GM19468 (cell line): ENCODE measurements at regions not wholly inside any gene's neighbourhood (a gene's known extent, or its start where the extent isn't known, plus 50 kb on each side); places are given as distances from the start of the nearest gene placed in this dataset.

ENCODE experiments used
- ATAC-seq: cut with Tn5 transposase; IDR thresholded peaks from one replicate; pipeline ENCODE4 v1.9.1; 2021; ENCODE audit warnings: mild to moderate bottlenecking, moderate library complexity, moderate number of reproducible peaks; ENCODE audit not compliant: unreplicated experiment; ENCODE audit errors: extremely low read depth

DNA sequence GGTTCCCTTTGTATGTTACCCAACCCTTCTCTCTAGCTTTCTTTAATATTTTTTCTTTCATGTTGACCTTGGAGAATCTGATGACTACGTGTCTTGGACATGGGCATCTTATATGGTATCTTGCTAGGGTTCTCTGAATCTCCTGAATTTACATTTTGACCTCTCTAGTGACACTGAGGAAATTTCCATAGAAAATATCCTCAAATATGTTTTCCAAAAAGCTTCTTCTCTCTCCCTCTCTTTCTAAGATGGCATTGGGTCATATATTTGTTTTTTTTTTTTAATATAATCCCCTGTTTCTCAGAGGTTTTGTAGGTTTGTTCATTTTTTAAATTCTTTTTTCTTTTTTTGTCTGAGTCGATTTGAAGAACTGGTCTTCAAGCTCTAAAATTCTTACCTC lies 184.0 kb upstream of the TMC3 start:
- ATAC-seq: no peak

DNA sequence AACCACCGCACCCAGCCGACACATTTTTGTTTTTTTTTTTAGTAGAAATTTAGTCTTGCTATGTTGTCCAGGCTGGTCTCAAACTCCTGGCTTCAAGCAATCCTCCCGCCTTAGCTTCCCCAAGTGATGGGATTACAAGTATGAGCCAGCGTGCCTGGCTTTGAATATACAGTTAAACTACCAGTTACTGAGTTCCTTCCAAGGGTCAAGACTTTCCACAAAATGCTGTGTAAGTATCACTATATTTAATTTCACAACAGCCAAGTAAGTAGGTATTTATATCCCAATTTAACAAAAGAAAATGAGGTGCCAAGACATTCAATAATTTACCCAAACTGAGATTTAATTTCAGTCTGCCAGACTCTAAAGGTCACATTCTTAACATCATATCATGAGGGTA lies 181.3 kb upstream of the TMC3 start:
- no peak for ATAC-seq

DNA sequence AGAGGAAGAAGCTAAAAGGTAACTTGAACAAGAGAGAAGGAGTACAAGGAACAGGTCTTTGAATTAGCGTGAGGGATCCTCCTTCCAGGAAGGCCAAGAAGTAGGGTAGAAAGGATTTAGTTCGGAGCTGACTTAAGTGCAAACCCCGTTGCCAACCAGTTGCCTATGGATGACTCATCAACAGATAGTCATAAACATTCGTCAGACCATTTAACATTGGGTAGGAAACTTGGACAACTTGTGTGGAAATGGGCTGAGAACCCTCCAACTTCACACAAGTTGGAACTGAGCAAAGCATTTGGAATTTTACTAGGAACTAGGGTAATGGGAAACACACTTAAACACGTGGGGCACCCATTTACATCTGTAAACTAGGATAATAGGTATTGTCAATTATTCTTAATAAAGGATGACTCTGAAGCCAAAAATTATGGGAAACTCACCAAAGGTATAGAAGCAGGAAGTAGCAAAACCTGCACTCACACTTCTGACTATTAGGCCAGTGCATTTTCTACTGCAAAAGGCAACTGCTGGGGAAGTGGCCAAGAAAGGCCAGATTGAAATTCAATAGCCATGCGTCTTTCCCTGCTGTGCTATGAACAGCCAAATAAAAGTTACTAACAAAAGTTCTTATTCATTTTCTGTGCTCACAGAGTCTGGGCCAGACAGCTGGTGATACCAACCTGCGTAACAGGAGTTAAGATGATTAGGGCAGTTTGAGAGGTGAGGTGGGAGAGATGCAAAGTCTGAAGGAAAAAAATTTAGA lies 174.5 kb upstream of the TMC3 start:
- ATAC-seq: no peak

DNA sequence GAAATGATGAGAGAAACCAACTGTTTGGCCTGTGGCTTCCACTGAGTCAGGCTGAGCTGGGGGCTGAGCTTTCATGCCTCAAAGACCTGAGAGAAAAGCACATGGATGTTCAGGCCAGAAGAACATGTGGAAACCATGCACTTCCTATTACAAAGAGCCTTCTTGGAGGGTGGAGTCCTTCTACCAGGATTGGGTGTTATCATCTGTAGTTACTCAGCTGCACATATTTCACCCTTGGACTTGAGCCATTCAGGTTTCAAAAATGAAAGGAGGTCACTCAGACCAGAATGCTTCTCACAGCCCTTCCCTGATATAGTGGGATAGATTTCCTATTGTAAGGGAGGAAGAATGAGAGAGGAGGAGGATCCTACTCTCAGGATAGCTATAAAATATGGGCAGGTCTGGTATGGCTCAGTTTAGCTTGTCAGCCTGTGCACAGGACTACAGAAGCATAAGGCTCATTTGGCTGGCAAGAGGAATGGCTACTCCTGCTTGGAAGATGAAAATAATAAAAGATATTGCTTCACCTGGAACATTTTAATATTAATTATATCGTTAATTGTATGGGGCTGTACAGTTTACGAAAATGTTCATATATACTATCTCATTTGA lies 173.6 kb upstream of the TMC3 start:
- ATAC-seq: no peak

DNA sequence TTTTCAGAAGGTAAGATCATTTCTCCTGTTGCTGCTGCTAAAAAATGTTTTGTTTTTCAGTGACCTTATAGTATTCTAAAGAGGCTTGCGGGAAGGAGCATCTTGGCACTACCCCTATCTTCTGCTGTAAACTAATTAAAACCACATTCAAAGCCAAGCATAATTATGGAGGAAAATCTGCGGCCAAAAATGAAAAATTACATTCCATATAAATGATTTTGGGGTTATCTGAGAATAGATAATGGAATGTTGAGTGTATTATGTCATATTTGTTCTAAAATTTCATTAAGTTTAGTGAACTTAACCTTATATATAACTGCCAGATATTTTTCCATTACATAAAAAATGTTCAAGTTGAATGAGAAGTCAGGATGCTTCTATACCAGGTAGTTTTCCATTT lies 170.4 kb upstream of the TMC3 start:
- ATAC-seq: no peak

DNA sequence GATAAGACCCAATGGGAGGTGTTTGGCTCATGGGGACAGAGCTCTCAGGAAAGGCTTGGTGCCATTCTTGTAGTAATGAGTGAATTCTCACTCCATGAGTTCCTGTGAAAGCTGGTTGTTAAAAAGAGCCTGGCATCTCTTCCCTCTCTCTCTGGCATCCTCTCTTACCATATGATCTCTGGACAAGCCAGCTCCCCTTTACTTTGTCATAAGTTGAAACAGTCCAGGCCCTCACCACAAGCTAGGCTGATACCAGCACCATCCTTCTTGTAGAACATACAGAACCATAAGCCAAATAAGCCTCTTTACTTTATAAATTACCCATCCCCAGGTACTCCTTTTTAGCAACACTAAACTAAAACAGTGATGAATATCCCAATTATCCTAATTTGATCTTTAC lies 166.9 kb upstream of the TMC3 start:
- ATAC-seq: no peak

DNA sequence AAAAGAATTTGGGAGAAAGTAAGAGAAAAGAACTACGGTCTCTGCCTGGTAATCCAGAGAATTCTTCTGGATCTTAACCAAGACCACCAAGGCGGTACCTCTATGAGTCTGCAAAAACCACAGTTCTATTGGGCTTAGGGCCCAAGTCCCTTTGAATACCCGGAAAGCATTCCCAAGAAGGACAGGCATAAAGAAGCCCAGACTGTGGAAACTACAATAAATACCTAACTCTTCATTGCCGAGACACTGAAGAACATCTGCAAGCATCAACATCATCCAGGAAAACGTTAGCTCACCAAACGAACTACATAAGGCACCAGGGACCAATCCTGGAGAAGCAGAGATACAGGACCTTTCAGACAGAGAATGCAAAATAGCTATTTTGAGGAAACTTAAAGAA lies 162.3 kb upstream of the TMC3 start:
- ATAC-seq: no peak

DNA sequence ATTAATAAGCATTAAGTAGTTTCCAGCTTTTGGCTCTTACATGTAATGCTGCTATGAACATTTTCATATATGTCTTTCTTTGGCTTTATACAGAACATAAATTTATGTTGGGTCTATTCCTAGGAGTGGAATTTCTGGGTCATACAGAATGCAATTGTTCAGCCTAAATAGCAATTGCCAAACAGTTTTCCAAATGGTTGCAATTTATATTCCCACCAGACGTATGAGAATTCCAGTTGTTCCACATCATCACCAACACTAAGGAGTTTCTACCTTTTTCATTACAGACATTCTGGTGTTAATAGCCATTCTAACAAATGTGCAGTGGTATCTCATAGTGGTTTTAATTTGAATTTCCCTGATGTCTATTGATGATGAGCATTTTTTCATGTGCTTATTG lies 160.1 kb upstream of the TMC3 start:
- ATAC-seq: no peak

DNA sequence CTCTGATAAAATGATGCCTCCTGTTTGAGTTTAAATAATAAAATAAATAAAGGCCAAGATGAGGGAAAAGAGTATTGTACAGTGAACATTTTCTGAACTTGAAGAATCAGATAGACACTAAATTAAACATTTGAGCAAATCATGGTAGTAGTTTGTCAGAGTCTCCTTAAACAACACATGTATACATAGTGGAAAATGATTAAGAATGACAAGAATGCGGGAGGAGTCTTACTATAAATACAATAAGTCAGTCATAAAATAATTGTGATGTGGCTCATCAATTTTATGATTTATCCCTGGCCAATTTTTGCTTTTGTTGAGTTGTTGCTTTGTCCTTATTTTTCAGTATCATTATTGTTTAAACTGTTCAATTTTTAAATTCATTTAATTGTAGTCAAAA lies 158.0 kb upstream of the TMC3 start:
- ATAC-seq: no peak

DNA sequence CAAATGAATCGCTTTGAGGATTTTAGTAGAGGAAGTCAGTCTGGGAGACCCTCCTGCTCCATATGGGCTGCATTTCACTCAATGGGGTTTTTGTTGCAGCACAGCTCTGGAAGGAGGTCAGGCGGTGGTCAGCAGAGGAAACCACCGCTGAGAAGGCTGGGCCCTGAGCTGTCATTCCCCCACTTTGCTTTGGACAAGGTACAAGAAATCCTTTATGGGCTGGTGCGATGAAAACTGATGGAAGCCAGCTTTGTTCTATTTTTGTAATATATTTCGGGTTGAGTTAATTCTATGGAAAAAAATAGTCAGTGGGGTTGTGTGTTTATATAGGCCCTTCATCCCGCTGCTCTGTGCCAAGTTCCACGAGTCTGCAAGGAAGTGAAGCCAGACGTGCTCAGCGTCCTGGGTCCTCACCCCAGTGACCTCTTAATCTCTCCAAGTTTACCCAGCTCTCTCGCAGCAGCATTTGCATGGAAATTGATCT lies 157.1 kb upstream of the TMC3 start:
- no peak for ATAC-seq

DNA sequence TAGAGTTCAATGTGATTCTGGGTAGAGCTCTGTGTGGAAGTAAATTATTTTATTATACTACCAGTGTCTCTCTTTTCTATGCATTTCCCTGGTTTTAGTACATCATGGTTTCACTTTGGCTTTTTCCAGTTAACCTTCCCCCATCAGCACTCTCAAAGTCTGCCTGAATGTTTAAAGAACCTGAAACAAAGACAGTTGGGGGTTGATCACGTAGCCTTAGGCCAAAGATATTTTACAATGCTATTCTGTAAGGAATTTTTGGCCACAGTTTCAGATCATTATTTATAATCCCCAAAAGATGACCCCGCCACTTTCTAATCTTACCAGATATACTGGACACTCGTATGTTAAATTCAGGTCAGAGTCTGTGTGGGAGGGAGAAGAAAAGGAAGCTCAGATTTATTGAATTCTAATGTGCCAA lies 156.3 kb upstream of the TMC3 start:
- ATAC-seq: no peak

DNA sequence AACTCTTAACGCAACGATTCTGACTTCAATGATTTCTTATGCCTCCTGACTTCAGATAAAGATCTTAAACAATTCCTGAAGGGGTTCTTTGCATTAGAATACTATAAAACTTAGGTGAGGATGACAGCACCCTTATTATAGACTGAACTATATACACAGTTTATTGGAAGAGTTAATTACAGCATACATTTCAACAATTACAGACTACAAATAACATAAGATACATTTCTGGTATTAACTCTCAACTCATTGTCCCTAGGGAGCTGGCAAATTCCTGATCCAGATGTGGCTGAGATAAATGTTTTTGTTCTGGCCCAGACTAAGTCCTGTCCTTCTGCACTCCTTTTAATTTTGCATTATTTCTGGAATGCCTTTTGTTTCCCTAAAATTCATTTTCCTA lies 155.5 kb upstream of the TMC3 start:
- no peak for ATAC-seq

DNA sequence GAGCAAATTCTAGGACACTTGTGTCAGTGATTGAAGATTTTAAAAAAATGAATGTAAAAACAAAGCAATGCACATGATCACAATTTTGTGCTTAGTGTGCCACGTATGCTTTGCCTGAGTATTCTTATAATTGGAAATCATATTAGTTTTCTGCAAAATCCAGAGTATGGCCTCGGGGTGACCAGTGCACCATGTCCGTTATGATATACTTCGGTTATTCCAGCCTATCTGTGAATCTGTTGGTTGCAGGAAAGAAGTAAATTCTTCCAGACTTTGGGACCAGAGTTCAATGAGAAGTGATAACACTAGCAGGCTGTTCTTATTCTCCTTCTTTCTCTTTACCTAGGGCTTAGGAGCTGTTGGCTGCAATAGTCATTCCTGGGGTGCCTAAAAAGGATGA lies 152.0 kb upstream of the TMC3 start:
- no peak for ATAC-seq

DNA sequence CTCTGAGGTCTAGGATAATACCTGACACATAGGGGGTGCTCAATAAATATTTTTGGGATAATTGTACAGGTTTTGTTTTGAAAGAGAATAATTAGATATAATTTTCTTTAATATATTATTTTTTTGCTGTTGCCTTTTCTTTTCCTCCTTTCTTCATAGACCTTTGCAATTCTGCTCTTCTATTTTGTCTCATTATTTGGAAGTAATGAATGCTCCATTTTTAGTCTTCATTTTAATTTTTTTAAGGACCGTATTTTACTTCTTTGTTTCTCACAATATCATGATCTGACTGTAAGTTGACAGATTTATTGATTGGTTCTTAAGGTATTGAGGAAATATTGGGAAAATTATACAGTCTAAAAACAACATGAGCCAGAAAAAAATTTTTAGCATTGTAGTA lies 150.5 kb upstream of the TMC3 start:
- no peak for ATAC-seq

DNA sequence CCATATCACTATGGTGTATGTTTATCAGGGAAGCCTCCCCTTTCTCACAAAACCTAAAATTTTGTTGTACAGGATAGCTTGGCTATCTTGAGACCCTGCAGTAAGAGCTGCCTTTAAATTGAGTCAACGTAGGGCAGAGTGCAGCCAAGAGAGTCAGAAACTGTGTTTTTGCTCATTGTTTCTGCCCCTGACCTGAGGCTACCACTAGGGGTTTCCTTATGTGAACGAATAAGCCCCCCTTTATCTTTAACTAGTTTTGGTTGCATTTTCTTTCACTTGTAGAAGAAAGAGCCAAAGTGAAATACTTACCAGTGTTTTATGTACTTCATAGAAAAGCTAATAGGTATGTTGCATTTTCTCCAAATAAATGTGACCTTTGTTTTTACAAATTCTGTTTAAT lies 149.9 kb upstream of the TMC3 start:
- no peak for ATAC-seq

DNA sequence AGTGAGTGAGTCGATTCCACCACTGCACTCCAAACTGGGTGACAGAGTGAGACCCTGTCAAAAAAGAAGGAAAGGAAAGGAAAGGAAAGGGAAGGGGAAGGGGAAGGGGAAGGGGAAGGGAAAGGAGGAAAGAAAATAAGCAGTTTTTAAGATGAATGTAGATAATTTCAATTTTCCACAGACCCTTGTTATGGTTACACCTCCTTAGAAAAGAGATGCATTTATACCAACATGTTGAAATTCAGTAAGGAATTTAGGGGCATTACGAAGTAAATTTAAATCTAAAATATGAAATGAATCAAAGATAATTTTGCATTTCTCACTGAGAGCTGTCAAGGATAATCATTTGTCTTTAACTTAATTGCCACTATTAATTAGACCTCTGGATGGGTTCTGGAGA lies 146.5 kb upstream of the TMC3 start:
- no peak for ATAC-seq

DNA sequence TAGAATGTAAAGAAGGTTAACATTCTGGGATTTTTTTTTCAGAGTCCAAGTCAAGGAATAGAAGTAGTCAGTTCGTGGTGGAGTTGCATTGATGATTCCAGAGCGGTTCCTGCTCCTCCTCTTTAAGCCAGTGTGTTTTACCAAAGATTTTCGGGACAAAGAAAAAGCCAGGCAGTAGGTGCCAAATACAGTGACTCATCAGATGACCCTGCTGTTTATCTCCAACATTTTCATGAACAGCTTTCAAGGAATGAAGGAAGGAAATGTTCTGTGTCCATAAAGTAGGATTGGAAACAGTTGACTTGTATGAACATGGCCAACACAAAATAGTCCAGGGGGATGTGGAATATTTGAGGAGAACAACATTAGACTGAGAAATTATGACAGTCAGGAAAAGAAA lies 142.4 kb upstream of the TMC3 start:
- ATAC-seq: no peak

DNA sequence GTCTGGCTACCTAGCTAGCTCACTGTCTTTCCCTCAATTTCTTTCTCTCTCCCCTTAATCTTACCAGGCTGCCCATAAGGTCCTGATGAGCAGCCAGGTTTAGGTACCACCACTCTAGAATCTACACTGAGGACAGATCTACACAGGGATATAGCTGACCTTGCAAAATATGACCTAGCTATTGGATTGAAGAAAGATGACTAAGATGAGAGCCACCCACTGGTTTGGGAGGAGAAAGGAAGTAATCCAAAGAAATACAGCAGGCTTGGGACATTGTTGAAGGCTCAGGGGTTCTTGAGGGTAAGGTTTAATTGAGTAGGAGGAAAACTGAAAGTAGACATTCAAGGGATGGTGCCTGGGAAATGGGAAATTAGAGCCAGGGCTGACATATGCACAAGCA lies 142.0 kb upstream of the TMC3 start:
- ATAC-seq: no peak

DNA sequence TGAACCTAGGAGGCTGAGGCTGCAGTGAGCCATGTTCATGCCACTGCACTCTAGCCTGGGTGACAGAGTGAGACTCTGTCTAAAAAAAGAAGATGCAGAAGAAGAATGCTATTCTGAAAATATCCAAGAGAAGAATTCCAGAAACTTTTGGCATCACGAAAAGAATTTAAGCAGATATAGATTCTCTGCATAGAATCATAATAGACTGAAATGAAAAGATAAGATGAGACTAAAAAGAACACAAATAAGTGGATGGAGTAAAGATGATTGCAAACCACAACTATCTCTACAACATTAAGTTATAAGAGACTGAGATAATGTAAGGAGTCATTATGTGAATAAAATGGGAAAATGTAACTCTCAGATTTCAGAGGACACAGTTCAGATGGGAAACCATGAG lies 140.7 kb upstream of the TMC3 start:
- no peak for ATAC-seq

DNA sequence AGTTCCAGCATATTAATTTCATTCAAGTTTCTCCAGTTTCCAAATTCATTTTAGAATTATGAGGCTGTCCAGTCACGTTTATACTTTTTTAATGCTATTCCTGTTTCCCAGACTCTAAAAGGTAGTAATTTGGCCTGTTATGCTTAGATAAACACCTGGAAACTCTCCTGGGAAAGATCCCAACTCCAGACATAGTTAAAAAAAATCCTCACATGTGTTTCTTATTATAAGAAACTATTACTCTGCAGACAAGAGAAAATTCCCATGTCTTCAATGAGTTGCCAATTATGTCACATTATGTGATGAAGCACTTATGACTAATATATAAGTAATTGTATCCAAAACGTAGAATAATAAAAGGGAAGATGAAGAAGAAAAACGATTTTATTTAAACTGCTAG lies 137.1 kb upstream of the TMC3 start:
- no peak for ATAC-seq

DNA sequence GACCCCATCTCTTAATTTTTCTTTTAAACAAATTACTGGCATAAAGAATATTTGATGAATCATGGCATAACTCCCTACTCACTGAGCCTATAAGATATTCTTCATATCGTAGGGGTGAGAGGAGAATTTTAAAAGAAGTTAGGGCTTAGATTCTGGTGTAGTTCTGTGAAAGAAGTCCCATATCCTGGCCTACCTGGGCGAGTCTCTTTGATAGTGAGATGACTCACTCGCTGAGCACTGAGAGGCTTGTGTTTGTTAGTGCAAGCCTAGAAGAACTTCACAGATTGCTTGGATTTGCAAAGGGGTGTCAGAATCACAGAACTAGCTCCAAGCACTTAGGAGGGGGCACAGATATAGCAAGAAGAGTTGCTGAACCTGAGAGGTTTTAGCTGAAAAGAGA lies 133.8 kb upstream of the TMC3 start:
- ATAC-seq: no peak

DNA sequence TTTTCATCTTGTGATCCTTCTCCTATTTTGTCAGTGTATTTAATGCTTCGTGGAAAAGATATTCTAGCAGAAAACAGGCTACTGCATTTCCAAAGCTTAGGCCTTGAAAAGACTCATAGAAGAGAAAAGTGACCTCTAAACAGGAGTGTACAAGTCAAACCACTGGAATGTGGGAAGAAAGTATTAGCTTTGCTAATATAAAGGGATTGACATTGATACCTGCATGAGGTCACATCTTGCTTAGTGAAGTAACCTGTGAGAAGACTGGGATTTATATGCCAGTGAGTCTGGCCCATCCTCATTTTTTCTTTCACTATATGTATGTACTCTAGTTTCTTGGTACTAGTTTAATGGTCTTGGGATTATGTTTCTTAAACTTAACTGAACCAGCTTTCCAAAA lies 132.9 kb upstream of the TMC3 start:
- ATAC-seq: no peak
